SH-SY5Y (cell line): ENCODE measurements at regions not wholly inside any gene's neighbourhood (a gene's known extent, or its start where the extent isn't known, plus 50 kb on each side); places are given as distances from the start of the nearest gene placed in this dataset.

Experiments used
- GATA2 ChIP-seq: IDR thresholded peaks from 2 replicates; pipeline ENCODE4 v1.6.1; 2011; ENCODE audit warnings: mild to moderate bottlenecking, low read depth, low read length
- GATA3 ChIP-seq: IDR thresholded peaks from 2 replicates; pipeline ENCODE4 v1.6.1; 2011; ENCODE audit warnings: low read depth, mild to moderate bottlenecking, low read length, moderate library complexity

- TF ChIP-seq GATA2, result no peak
- TF ChIP-seq GATA3, result no peak
Observed at GRCh38 chr9:97124256-97124655, 85.3 kb upstream of the CTSV start.
